ENCODE measurements at regions not wholly inside any gene's neighbourhood (a gene's known extent, or its start where the extent isn't known, plus 50 kb on each side); places are given as distances from the start of the nearest gene placed in this dataset.

- WGBS, 2 donors = 87 to 89% methylated on average over 14 of the region's 14 CpGs
- TF ChIP-seq POLR2A (IDR thresholded peaks at IDR 0.05) (no peak), CTCF (IDR thresholded peaks at IDR 0.05) (no peak)
- peak in 1 of 2 donors; percentile 67 for DNase-seq (ENCODE audit: low spot score in 2 of 2)
- intact Hi-C loops (cut with DNase I; ENCODE audit: low total_unique reads) = no loop called here
- no peak overlapping the region for H3K4me3 ChIP-seq (ENCODE audit: low read depth, poor library complexity, severe bottlenecking)
Observed at GRCh38 chr2:3079959-3080948, 297.4 kb downstream of the EIPR1 start.

GRCh38 chr2:3079466-3079865 is 298.2 kb downstream of the EIPR1 start:
- intact Hi-C loops (cut with DNase I; ENCODE audit: low total_unique reads) = no loop called here
- no peak for DNase-seq (ENCODE audit: low spot score in 2 of 2)
- WGBS, 2 donors = 91 to 94% methylated on average over 2 of the region's 2 CpGs
- no peak overlapping the region for H3K4me3 ChIP-seq (ENCODE audit: low read depth, poor library complexity, severe bottlenecking)
- no peak for TF ChIP-seq CTCF (IDR thresholded peaks at IDR 0.05)
- no peak for TF ChIP-seq POLR2A (IDR thresholded peaks at IDR 0.05)

GRCh38 chr2:3078684-3079083 is 298.9 kb downstream of the EIPR1 start:
- no peak for DNase-seq (ENCODE audit: low spot score in 2 of 2)
- intact Hi-C loops (cut with DNase I; ENCODE audit: low total_unique reads) = no loop called here
- no peak for TF ChIP-seq POLR2A (IDR thresholded peaks at IDR 0.05)
- no peak for TF ChIP-seq CTCF (IDR thresholded peaks at IDR 0.05)
- no peak overlapping the region for H3K4me3 ChIP-seq (ENCODE audit: low read depth, poor library complexity, severe bottlenecking)
- WGBS, 2 donors = 81 to 86% methylated on average over 4 of the region's 4 CpGs

- WGBS, 2 donors = 72 to 79% methylated on average over 21 of the region's 21 CpGs
- TF ChIP-seq POLR2A (IDR thresholded peaks at IDR 0.05) = no peak
- no peak for TF ChIP-seq CTCF (IDR thresholded peaks at IDR 0.05)
- intact Hi-C loops (cut with DNase I; ENCODE audit: low total_unique reads) = no loop called here
- H3K4me3 ChIP-seq (ENCODE audit: low read depth, poor library complexity, severe bottlenecking) = no peak overlapping the region
- no peak for DNase-seq (ENCODE audit: low spot score in 2 of 2)
Observed at GRCh38 chr2:3076848-3077642, 300.6 kb downstream of the EIPR1 start.

GRCh38 chr2:3075991-3076340 is 301.7 kb downstream of the EIPR1 start:
- WGBS, 2 donors = 73 to 74% methylated on average over 4 of the region's 4 CpGs
- intact Hi-C loops (cut with DNase I; ENCODE audit: low total_unique reads) = no loop called here
- no peak overlapping the region for H3K4me3 ChIP-seq (ENCODE audit: low read depth, poor library complexity, severe bottlenecking)
- TF ChIP-seq POLR2A (IDR thresholded peaks at IDR 0.05) (no peak), CTCF (IDR thresholded peaks at IDR 0.05) (no peak)
- no peak for DNase-seq (ENCODE audit: low spot score in 2 of 2)

All from lower leg skin (tissue), 4 donors.